ENCODE measurements at regions not wholly inside any gene's neighbourhood (a gene's known extent, or its start where the extent isn't known, plus 50 kb on each side); places are given as distances from the start of the nearest gene placed in this dataset.

DNA sequence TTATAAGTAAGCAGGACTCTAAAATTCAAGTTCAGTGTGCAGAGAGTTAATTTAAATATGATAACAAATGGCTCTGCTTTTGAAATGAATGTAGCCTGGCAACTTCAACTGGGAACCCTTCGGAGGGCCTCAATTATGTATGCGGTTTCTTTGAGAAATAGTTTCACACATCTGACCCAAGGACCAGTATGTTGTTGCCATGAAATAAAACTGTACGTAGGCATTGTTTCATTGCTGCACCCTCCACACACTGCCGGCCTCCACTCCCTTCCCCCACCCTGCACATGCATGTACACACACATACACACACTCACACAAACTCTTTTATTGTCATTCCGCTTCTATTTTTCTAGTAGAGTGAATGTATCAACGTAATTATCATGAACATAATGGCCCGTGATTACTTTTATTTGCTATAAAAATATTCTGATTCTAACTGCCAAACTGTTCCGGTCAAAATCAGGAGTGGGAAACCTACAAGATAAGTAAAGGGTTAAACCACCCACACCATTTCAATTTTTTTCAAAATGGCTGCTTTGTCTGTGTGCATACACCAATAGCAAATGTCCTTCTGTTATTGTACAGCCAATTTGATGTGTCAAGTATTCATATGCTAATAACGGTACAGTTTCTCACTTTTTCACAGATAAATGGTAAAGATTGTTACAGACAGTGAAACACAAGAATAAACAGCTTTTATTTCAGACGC is 215.5 kb upstream of the TMEM161B start:
- Mint-ChIP-seq H3K27ac (ENCODE audit: unreplicated experiment) (no peak overlapping the region), H3K4me3 (ENCODE audit: unreplicated experiment) (no peak overlapping the region)

GRCh38 chr5:88480801-88481499 is 212.3 kb upstream of the TMEM161B start:
- no peak overlapping the region for H2AFZ ChIP-seq (ENCODE audit: low read depth, low read length)
- peak overlapping the region; percentile 16 for H3K4me2 ChIP-seq (ENCODE audit: low read length)
- no peaks in the 10 kb centered on the region for H3K9me3 ChIP-seq (ENCODE audit: insufficient read depth, low read depth, low read length)
- H3K27ac Mint-ChIP-seq (ENCODE audit: unreplicated experiment), result no peak overlapping the region
- no peaks in the 10 kb centered on the region for H4K20me1 ChIP-seq (ENCODE audit: insufficient read depth, low read length)
- H3K4me1 ChIP-seq (ENCODE audit: insufficient read depth, low read length), result no peaks in the 10 kb centered on the region
- H3K9ac ChIP-seq (ENCODE audit: low read length), result no peak overlapping the region
- FAIRE-seq (no peak), DNase-seq (ENCODE audit: low read depth) (peak; percentile 35)
- no peak overlapping the region for H3K4me3 ChIP-seq (ENCODE audit: insufficient read depth, low read depth, low read length)
- no peaks in the 10 kb centered on the region for H3K27me3 ChIP-seq (ENCODE audit: insufficient read depth, low read length)
- H3K4me3 Mint-ChIP-seq (ENCODE audit: unreplicated experiment), result no peak overlapping the region
- no peaks in the 10 kb centered on the region for H3K79me2 ChIP-seq (ENCODE audit: insufficient read depth, low read length)
- TF ChIP-seq, protein P1, sequence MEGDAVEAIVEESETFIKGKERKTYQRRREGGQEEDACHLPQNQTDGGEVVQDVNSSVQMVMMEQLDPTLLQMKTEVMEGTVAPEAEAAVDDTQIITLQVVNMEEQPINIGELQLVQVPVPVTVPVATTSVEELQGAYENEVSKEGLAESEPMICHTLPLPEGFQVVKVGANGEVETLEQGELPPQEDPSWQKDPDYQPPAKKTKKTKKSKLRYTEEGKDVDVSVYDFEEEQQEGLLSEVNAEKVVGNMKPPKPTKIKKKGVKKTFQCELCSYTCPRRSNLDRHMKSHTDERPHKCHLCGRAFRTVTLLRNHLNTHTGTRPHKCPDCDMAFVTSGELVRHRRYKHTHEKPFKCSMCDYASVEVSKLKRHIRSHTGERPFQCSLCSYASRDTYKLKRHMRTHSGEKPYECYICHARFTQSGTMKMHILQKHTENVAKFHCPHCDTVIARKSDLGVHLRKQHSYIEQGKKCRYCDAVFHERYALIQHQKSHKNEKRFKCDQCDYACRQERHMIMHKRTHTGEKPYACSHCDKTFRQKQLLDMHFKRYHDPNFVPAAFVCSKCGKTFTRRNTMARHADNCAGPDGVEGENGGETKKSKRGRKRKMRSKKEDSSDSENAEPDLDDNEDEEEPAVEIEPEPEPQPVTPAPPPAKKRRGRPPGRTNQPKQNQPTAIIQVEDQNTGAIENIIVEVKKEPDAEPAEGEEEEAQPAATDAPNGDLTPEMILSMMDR (IDR thresholded peaks at IDR 0.05; ENCODE audit: insufficient read depth, low read depth, low read length), result no peak
- no peak for TF ChIP-seq EZH2 (IDR thresholded peaks at IDR 0.05; ENCODE audit: insufficient read depth, low read length)
- no peak overlapping the region for H3K27ac ChIP-seq (ENCODE audit: low read depth, low read length)
- no peaks in the 10 kb centered on the region for H3K36me3 Mint-ChIP-seq (ENCODE audit: low read depth, unreplicated experiment)
- H3K9me3 Mint-ChIP-seq (ENCODE audit: unreplicated experiment), result no peaks in the 10 kb centered on the region
- H3K27me3 Mint-ChIP-seq (ENCODE audit: low read depth, unreplicated experiment), result no peaks in the 10 kb centered on the region
- no peaks in the 10 kb centered on the region for H3K4me1 Mint-ChIP-seq (ENCODE audit: low read depth, unreplicated experiment)
- no peaks in the 10 kb centered on the region for H3K36me3 ChIP-seq (ENCODE audit: insufficient read depth, low read length)

More for the DNA sequence above, 215.5 kb upstream of the TMEM161B start:
- Histone ChIP-seq H3K27ac (ENCODE audit: low read depth, low read length) (no peak overlapping the region), H4K20me1 (ENCODE audit: insufficient read depth, low read length) (no peaks in the 10 kb centered on the region), H2AFZ (ENCODE audit: low read depth, low read length) (peak overlapping the region; percentile 85), H3K4me1 (ENCODE audit: insufficient read depth, low read length) (no peaks in the 10 kb centered on the region), H3K27me3 (ENCODE audit: insufficient read depth, low read length) (no peaks in the 10 kb centered on the region), H3K36me3 (ENCODE audit: insufficient read depth, low read length) (no peaks in the 10 kb centered on the region), H3K4me2 (ENCODE audit: low read length) (peak overlapping the region; percentile 77), H3K4me3 (ENCODE audit: insufficient read depth, low read depth, low read length) (peak overlapping the region; percentile 45), H3K9me3 (ENCODE audit: insufficient read depth, low read depth, low read length) (no peaks in the 10 kb centered on the region), H3K9ac (ENCODE audit: low read length) (peak overlapping the region; percentile 33), H3K79me2 (ENCODE audit: insufficient read depth, low read length) (no peaks in the 10 kb centered on the region)
- Mint-ChIP-seq H3K27me3 (ENCODE audit: low read depth, unreplicated experiment) (no peaks in the 10 kb centered on the region), H3K9me3 (ENCODE audit: unreplicated experiment) (no peaks in the 10 kb centered on the region), H3K36me3 (ENCODE audit: low read depth, unreplicated experiment) (no peaks in the 10 kb centered on the region), H3K4me1 (ENCODE audit: low read depth, unreplicated experiment) (no peaks in the 10 kb centered on the region)
- no peak for FAIRE-seq
- peak; percentile 8 for DNase-seq (ENCODE audit: low read depth)
- TF ChIP-seq, protein P1 (IDR thresholded peaks at IDR 0.05; ENCODE audit: insufficient read depth, low read depth, low read length), result no peak
- TF ChIP-seq EZH2 (IDR thresholded peaks at IDR 0.05; ENCODE audit: insufficient read depth, low read length), result no peak

DNA sequence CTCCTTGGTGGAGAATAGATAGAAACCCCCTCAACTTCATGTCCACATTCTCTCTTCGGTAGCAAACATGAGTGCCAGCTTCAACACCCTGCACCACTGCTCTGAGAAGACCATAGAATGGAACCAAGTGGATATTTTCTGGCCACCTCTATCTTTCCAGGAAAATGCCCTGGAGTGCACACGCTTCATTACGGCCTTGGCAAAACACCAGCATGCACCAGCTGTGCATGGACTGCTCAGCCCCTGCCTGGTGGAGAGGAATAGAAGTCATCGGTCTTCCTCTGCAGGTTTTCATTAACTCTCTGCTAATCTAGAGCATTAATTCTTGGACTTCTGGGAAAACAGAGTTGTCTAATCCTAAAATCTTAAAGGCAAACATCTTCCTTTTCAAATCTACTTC is 211.6 kb upstream of the TMEM161B start:
- H3K27ac Mint-ChIP-seq (ENCODE audit: unreplicated experiment), result no peak overlapping the region
- H3K27me3 Mint-ChIP-seq (ENCODE audit: low read depth, unreplicated experiment), result no peaks in the 10 kb centered on the region
- Histone ChIP-seq H3K4me3 (ENCODE audit: insufficient read depth, low read depth, low read length) (no peak overlapping the region), H2AFZ (ENCODE audit: low read depth, low read length) (no peak overlapping the region), H3K9ac (ENCODE audit: low read length) (no peak overlapping the region), H4K20me1 (ENCODE audit: insufficient read depth, low read length) (no peaks in the 10 kb centered on the region), H3K4me2 (ENCODE audit: low read length) (no peak overlapping the region), H3K36me3 (ENCODE audit: insufficient read depth, low read length) (no peaks in the 10 kb centered on the region), H3K79me2 (ENCODE audit: insufficient read depth, low read length) (no peaks in the 10 kb centered on the region), H3K27me3 (ENCODE audit: insufficient read depth, low read length) (no peaks in the 10 kb centered on the region), H3K4me1 (ENCODE audit: insufficient read depth, low read length) (no peaks in the 10 kb centered on the region), H3K27ac (ENCODE audit: low read depth, low read length) (no peak overlapping the region), H3K9me3 (ENCODE audit: insufficient read depth, low read depth, low read length) (no peaks in the 10 kb centered on the region)
- no peaks in the 10 kb centered on the region for H3K36me3 Mint-ChIP-seq (ENCODE audit: low read depth, unreplicated experiment)
- TF ChIP-seq, protein P1 (IDR thresholded peaks at IDR 0.05; ENCODE audit: insufficient read depth, low read depth, low read length), result no peak
- TF ChIP-seq EZH2 (IDR thresholded peaks at IDR 0.05; ENCODE audit: insufficient read depth, low read length), result no peak
- no peak overlapping the region for H3K4me3 Mint-ChIP-seq (ENCODE audit: unreplicated experiment)
- peak; percentile 6 for DNase-seq (ENCODE audit: low read depth)
- no peak for FAIRE-seq
- no peaks in the 10 kb centered on the region for H3K4me1 Mint-ChIP-seq (ENCODE audit: low read depth, unreplicated experiment)
- no peaks in the 10 kb centered on the region for H3K9me3 Mint-ChIP-seq (ENCODE audit: unreplicated experiment)
